ENCODE measurements at regions not wholly inside any gene's neighbourhood (a gene's known extent, or its start where the extent isn't known, plus 50 kb on each side); places are given as distances from the start of the nearest gene placed in this dataset.

- H3K4me1 Mint-ChIP-seq: peaks cover 3% of the 10 kb centered on the region
- POLR2A ChIA-PET: no interaction called here
- ATAC-seq (ENCODE audit: low read depth) (no peak), DNase-seq (no peak)
- no peak overlapping the region for H3K27ac Mint-ChIP-seq
- no peaks in the 10 kb centered on the region for H3K27me3 Mint-ChIP-seq
- H3K9me3 Mint-ChIP-seq: peaks cover 15% of the 10 kb centered on the region
- no peak overlapping the region for H3K4me3 Mint-ChIP-seq
- H3K36me3 Mint-ChIP-seq: no peaks in the 10 kb centered on the region
Observed at GRCh38 chr6:80690551-80691131, 584.2 kb downstream of the BCKDHB start.

- Mint-ChIP-seq H3K36me3 (no peaks in the 10 kb centered on the region), H3K4me1 (peaks cover 3% of the 10 kb centered on the region), H3K27me3 (no peaks in the 10 kb centered on the region), H3K4me3 (peak overlapping the region; percentile 48), H3K9me3 (peaks cover 16% of the 10 kb centered on the region), H3K27ac (no peak overlapping the region)
- POLR2A ChIA-PET: no interaction called here
- DNase-seq (no peak), ATAC-seq (ENCODE audit: low read depth) (no peak)
Observed at GRCh38 chr6:80689716-80690395, 583.4 kb downstream of the BCKDHB start.

GRCh38 chr6:80679992-80680391, 573.5 kb downstream of the BCKDHB start:
- H3K27ac Mint-ChIP-seq: no peak overlapping the region
- H3K36me3 Mint-ChIP-seq: no peaks in the 10 kb centered on the region
- DNase-seq: no peak
- no peaks in the 10 kb centered on the region for H3K4me1 Mint-ChIP-seq
- no peak for ATAC-seq (ENCODE audit: low read depth)
- no peak overlapping the region for H3K4me3 Mint-ChIP-seq
- POLR2A ChIA-PET: no interaction called here
- no peaks in the 10 kb centered on the region for H3K27me3 Mint-ChIP-seq
- H3K9me3 Mint-ChIP-seq: peaks cover 2% of the 10 kb centered on the region

GRCh38 chr6:80676386-80676785, 569.9 kb downstream of the BCKDHB start:
- Mint-ChIP-seq H3K4me3 (no peak overlapping the region), H3K27me3 (no peaks in the 10 kb centered on the region), H3K27ac (no peak overlapping the region), H3K9me3 (peaks cover 2% of the 10 kb centered on the region), H3K36me3 (no peaks in the 10 kb centered on the region), H3K4me1 (no peaks in the 10 kb centered on the region)
- POLR2A ChIA-PET: no interaction called here
- DNase-seq (no peak), ATAC-seq (ENCODE audit: low read depth) (no peak)

- DNase-seq (no peak), ATAC-seq (ENCODE audit: low read depth) (no peak)
- Mint-ChIP-seq H3K4me1 (no peaks in the 10 kb centered on the region), H3K9me3 (peaks cover 2% of the 10 kb centered on the region), H3K36me3 (no peaks in the 10 kb centered on the region), H3K4me3 (no peak overlapping the region), H3K27ac (no peak overlapping the region), H3K27me3 (no peaks in the 10 kb centered on the region)
- POLR2A ChIA-PET: no interaction called here
Observed at GRCh38 chr6:80674669-80675068, 568.2 kb downstream of the BCKDHB start.

- H3K4me3 Mint-ChIP-seq: no peak overlapping the region
- H3K36me3 Mint-ChIP-seq: no peaks in the 10 kb centered on the region
- ATAC-seq (ENCODE audit: low read depth): no peak
- H3K4me1 Mint-ChIP-seq: no peaks in the 10 kb centered on the region
- peaks cover 2% of the 10 kb centered on the region for H3K9me3 Mint-ChIP-seq
- POLR2A ChIA-PET: no interaction called here
- no peaks in the 10 kb centered on the region for H3K27me3 Mint-ChIP-seq
- no peak for DNase-seq
- no peak overlapping the region for H3K27ac Mint-ChIP-seq
Observed at GRCh38 chr6:80673367-80673766, 566.9 kb downstream of the BCKDHB start.

- DNase-seq (no peak), ATAC-seq (ENCODE audit: low read depth) (no peak)
- H3K36me3 Mint-ChIP-seq: no peaks in the 10 kb centered on the region
- H3K4me3 Mint-ChIP-seq: no peak overlapping the region
- no peaks in the 10 kb centered on the region for H3K9me3 Mint-ChIP-seq
- no peaks in the 10 kb centered on the region for H3K27me3 Mint-ChIP-seq
- POLR2A ChIA-PET: no interaction called here
- H3K4me1 Mint-ChIP-seq: no peaks in the 10 kb centered on the region
- H3K27ac Mint-ChIP-seq: no peak overlapping the region
Observed at GRCh38 chr6:80667006-80667405, 560.5 kb downstream of the BCKDHB start.

GRCh38 chr6:80658926-80659325, 552.5 kb downstream of the BCKDHB start:
- Mint-ChIP-seq H3K9me3 (no peaks in the 10 kb centered on the region), H3K27ac (no peak overlapping the region), H3K4me3 (no peak overlapping the region), H3K4me1 (no peaks in the 10 kb centered on the region), H3K36me3 (no peaks in the 10 kb centered on the region), H3K27me3 (no peaks in the 10 kb centered on the region)
- POLR2A ChIA-PET: no interaction called here
- ATAC-seq (ENCODE audit: low read depth) (no peak), DNase-seq (no peak)

GRCh38 chr6:80647156-80647555, 540.7 kb downstream of the BCKDHB start:
- Mint-ChIP-seq H3K4me3 (no peak overlapping the region), H3K4me1 (no peaks in the 10 kb centered on the region), H3K27ac (no peak overlapping the region), H3K36me3 (no peaks in the 10 kb centered on the region), H3K9me3 (no peaks in the 10 kb centered on the region), H3K27me3 (no peaks in the 10 kb centered on the region)
- DNase-seq: no peak
- POLR2A ChIA-PET: no interaction called here
- no peak for ATAC-seq (ENCODE audit: low read depth)

- Mint-ChIP-seq H3K9me3 (no peaks in the 10 kb centered on the region), H3K4me1 (no peaks in the 10 kb centered on the region)
- POLR2A ChIA-PET: no interaction called here
Observed at GRCh38 chr6:80643881-80644280, 537.4 kb downstream of the BCKDHB start.

GRCh38 chr6:80642452-80642851, 536.0 kb downstream of the BCKDHB start:
- Mint-ChIP-seq H3K4me3 (no peak overlapping the region), H3K27me3 (no peaks in the 10 kb centered on the region), H3K4me1 (no peaks in the 10 kb centered on the region), H3K36me3 (no peaks in the 10 kb centered on the region), H3K27ac (no peak overlapping the region), H3K9me3 (no peaks in the 10 kb centered on the region)
- ATAC-seq (ENCODE audit: low read depth) (no peak), DNase-seq (no peak)
- POLR2A ChIA-PET: no interaction called here

More at GRCh38 chr6:80643881-80644280, 537.4 kb downstream of the BCKDHB start:
- Mint-ChIP-seq H3K27me3 (no peaks in the 10 kb centered on the region), H3K27ac (no peak overlapping the region), H3K4me3 (no peak overlapping the region), H3K36me3 (no peaks in the 10 kb centered on the region)
- no peak for ATAC-seq (ENCODE audit: low read depth)
- no peak for DNase-seq

- Mint-ChIP-seq H3K9me3 (no peaks in the 10 kb centered on the region), H3K4me3 (no peak overlapping the region), H3K36me3 (no peaks in the 10 kb centered on the region), H3K27me3 (no peaks in the 10 kb centered on the region), H3K27ac (no peak overlapping the region), H3K4me1 (no peaks in the 10 kb centered on the region)
- ATAC-seq (ENCODE audit: low read depth): no peak
- DNase-seq: no peak
- POLR2A ChIA-PET: no interaction called here
Observed at GRCh38 chr6:80641591-80641990, 535.1 kb downstream of the BCKDHB start.

- no peak overlapping the region for H3K27ac Mint-ChIP-seq
- no peaks in the 10 kb centered on the region for H3K9me3 Mint-ChIP-seq
- no peak overlapping the region for H3K4me3 Mint-ChIP-seq
- POLR2A ChIA-PET: no interaction called here
- H3K36me3 Mint-ChIP-seq: no peaks in the 10 kb centered on the region
- DNase-seq (no peak), ATAC-seq (ENCODE audit: low read depth) (no peak)
- H3K27me3 Mint-ChIP-seq: no peaks in the 10 kb centered on the region
- no peaks in the 10 kb centered on the region for H3K4me1 Mint-ChIP-seq
Observed at GRCh38 chr6:80640176-80640575, 533.7 kb downstream of the BCKDHB start.

GRCh38 chr6:80639181-80639629, 532.7 kb downstream of the BCKDHB start:
- Mint-ChIP-seq H3K4me1 (no peaks in the 10 kb centered on the region), H3K27ac (no peak overlapping the region), H3K36me3 (no peaks in the 10 kb centered on the region), H3K27me3 (no peaks in the 10 kb centered on the region), H3K4me3 (no peak overlapping the region), H3K9me3 (no peaks in the 10 kb centered on the region)
- DNase-seq (no peak), ATAC-seq (ENCODE audit: low read depth) (no peak)
- POLR2A ChIA-PET: no interaction called here
